ENCODE measurements at regions not wholly inside any gene's neighbourhood (a gene's known extent, or its start where the extent isn't known, plus 50 kb on each side); places are given as distances from the start of the nearest gene placed in this dataset.

- intact Hi-C loops (cut with micrococcal nuclease; ENCODE audit: unreplicated experiment), result no loop called here
- TF ChIP-seq EZH2 (IDR thresholded peaks at IDR 0.05; ENCODE audit: borderline replicate concordance, low read depth, low read length, poor library complexity, severe bottlenecking), result no peak
- no peak for TF ChIP-seq CTCF (conservative IDR thresholded peaks at IDR 0.05; ENCODE audit: low read depth, low read length)
- H3K4me3 ChIP-seq (ENCODE audit: low read depth, low read length, poor library complexity, severe bottlenecking), result no peak overlapping the region
- H3K27ac ChIP-seq (ENCODE audit: low read depth, low read length, poor library complexity, severe bottlenecking), result no peak overlapping the region
- no peak for DNase-seq (ENCODE audit: low spot score)
- H3K27me3 ChIP-seq (replicated peaks; ENCODE audit: insufficient read depth, low read depth, low read length, poor library complexity), result peaks cover 57% of the 10 kb centered on the region
- CTCF ChIA-PET, result no interaction called here
- no peaks in the 10 kb centered on the region for H3K4me1 ChIP-seq (ENCODE audit: insufficient read depth, low read length, poor library complexity, severe bottlenecking)
- POLR2A ChIA-PET (ENCODE audit: low non-redundant PET), result no interaction called here
- H3K9me3 ChIP-seq (ENCODE audit: low read depth, low read length, poor library complexity, severe bottlenecking), result no peaks in the 10 kb centered on the region
- no TSS peak for BruUV-seq (replicated peaks)
- no peaks in the 10 kb centered on the region for H3K36me3 ChIP-seq (ENCODE audit: insufficient read depth, low read length, poor library complexity, severe bottlenecking)
These were observed 132.0 kb downstream of the CPZ start for GRCh38 chr4:8724436-8725070.

GRCh38 chr4:8723222-8723980 lies 130.8 kb downstream of the CPZ start:
- Histone ChIP-seq H3K27me3 (replicated peaks; ENCODE audit: insufficient read depth, low read depth, low read length, poor library complexity) (peaks cover 57% of the 10 kb centered on the region), H3K36me3 (ENCODE audit: insufficient read depth, low read length, poor library complexity, severe bottlenecking) (no peaks in the 10 kb centered on the region), H3K27ac (ENCODE audit: low read depth, low read length, poor library complexity, severe bottlenecking) (no peak overlapping the region), H3K4me3 (ENCODE audit: low read depth, low read length, poor library complexity, severe bottlenecking) (no peak overlapping the region), H3K4me1 (ENCODE audit: insufficient read depth, low read length, poor library complexity, severe bottlenecking) (no peaks in the 10 kb centered on the region), H3K9me3 (ENCODE audit: low read depth, low read length, poor library complexity, severe bottlenecking) (no peaks in the 10 kb centered on the region)
- no TSS peak for BruUV-seq (replicated peaks)
- DNase-seq (ENCODE audit: low spot score), result no peak
- intact Hi-C loops (cut with micrococcal nuclease; ENCODE audit: unreplicated experiment), result no loop called here
- ChIA-PET POLR2A (ENCODE audit: low non-redundant PET) (no interaction called here), CTCF (no interaction called here)
- no peak for TF ChIP-seq EZH2 (IDR thresholded peaks at IDR 0.05; ENCODE audit: borderline replicate concordance, low read depth, low read length, poor library complexity, severe bottlenecking)
- no peak for TF ChIP-seq CTCF (conservative IDR thresholded peaks at IDR 0.05; ENCODE audit: low read depth, low read length)

- H3K4me3 ChIP-seq (ENCODE audit: low read depth, low read length, poor library complexity, severe bottlenecking), result no peak overlapping the region
- H3K27ac ChIP-seq (ENCODE audit: low read depth, low read length, poor library complexity, severe bottlenecking), result no peak overlapping the region
- H3K36me3 ChIP-seq (ENCODE audit: insufficient read depth, low read length, poor library complexity, severe bottlenecking), result no peaks in the 10 kb centered on the region
- intact Hi-C loops (cut with micrococcal nuclease; ENCODE audit: unreplicated experiment), result no loop called here
- no peaks in the 10 kb centered on the region for H3K9me3 ChIP-seq (ENCODE audit: low read depth, low read length, poor library complexity, severe bottlenecking)
- BruUV-seq (replicated peaks), result no TSS peak
- DNase-seq (ENCODE audit: low spot score), result no peak
- POLR2A ChIA-PET (ENCODE audit: low non-redundant PET), result no interaction called here
- CTCF ChIA-PET, result no interaction called here
- H3K27me3 ChIP-seq (replicated peaks; ENCODE audit: insufficient read depth, low read depth, low read length, poor library complexity), result peaks cover 64% of the 10 kb centered on the region
- no peak for TF ChIP-seq EZH2 (IDR thresholded peaks at IDR 0.05; ENCODE audit: borderline replicate concordance, low read depth, low read length, poor library complexity, severe bottlenecking)
- no peak for TF ChIP-seq CTCF (conservative IDR thresholded peaks at IDR 0.05; ENCODE audit: low read depth, low read length)
- H3K4me1 ChIP-seq (ENCODE audit: insufficient read depth, low read length, poor library complexity, severe bottlenecking), result no peaks in the 10 kb centered on the region
These were observed 130.0 kb downstream of the CPZ start for GRCh38 chr4:8722556-8722955.

Data from A673 (cell line).